HG03108 (cell line): ENCODE measurements at regions not wholly inside any gene's neighbourhood (a gene's known extent, or its start where the extent isn't known, plus 50 kb on each side); places are given as distances from the start of the nearest gene placed in this dataset.
"Not testable (repeated sequence)": the region's sequence is repeated elsewhere in the genome, so short reads cannot be mapped to it uniquely, and the experiment has no call there.

Experiments
- ATAC-seq: cut with Tn5 transposase; IDR thresholded peaks from one replicate; pipeline ENCODE4 v1.9.1; 2021; ENCODE audit warnings: moderate library complexity; ENCODE audit not compliant: unreplicated experiment

DNA sequence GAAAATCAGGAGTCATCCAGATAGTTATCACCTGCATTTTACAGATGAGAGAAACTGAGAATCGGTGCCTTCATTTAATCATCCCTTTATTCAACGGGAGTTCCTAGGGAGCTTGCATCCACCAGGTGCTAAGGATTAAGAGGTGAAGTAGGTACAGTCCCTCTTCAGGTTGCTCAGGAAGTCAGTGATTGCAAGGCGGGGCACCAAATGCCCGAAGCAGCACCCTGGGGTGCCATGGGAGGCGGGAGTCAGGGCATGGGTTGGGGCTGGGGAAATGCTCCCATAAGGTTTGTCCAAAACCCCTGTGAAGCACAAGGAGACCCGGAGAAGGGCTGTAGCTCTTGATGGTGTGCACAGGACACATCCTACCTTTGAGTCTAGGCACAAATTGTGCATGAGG, 98.8 kb upstream of the KLF4 start:
- no peak for ATAC-seq

GRCh38 chr9:107587191-107587963, 97.8 kb upstream of the KLF4 start:
- no peak for ATAC-seq

DNA sequence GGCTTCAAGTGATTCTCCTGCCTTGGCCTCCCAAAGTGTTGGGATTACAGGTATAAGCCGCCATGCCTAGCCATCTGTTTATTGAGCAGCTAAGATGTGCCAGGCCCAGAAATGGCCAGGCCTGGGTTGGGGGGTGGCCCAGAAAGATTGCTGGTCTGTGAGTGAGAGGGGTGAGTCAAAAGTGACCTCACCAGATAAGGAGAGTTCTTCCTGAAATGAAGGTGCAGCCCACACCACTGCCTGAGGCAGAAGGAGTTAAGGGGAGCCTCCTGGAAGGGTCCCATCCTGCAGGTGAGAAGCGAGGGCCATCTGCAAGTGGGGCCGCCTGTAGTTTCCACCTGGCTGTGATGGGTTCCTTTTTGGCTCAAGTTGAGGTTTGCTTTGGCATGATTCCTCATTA, 96.9 kb upstream of the KLF4 start:
- ATAC-seq: no peak

GRCh38 chr9:107585465-107585864, 95.9 kb upstream of the KLF4 start:
- ATAC-seq: no peak

DNA sequence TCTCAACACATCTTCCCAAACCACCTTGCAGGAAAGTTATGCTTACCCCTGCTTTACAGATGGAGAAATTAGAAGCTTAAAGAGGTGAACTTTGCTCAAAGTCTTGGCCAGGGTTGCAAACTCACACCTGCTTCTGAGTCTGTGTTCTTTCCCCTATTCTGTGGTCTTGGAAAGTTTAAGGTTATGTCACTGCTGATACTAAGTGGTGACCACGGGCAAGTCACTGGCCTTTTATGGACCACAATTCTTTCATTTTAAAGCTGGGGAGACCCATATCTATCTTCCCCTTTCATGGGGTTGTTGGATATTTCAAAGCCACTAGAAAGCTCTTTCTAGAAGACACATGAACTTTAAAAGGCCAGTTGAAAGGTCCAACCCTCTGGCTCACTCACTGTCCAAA, 95.4 kb upstream of the KLF4 start:
- no peak for ATAC-seq

DNA sequence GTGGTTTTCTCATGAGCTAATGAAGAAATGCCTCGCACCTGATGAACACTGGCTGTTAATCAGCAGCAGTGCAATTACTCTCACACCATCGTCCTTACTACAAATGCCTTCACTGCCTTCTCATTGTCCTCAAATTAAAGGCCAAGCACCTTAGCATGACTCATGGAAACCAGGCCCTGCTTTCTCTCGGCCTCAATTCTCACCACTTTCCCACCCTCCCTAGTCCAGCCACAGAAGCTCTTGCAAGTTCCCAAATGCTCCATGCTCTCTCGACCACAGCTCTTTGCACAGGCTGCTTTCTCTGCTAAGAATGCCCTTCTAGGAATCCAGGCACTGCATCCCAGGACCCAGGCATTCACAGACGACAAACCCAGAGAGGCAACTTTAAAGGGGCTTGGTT, 94.6 kb upstream of the KLF4 start:
- ATAC-seq: no peak

GRCh38 chr9:107577140-107577776, 87.7 kb upstream of the KLF4 start:
- no peak for ATAC-seq

- ATAC-seq: no peak
These were observed 81.6 kb upstream of the KLF4 start for GRCh38 chr9:107571148-107571547.

- ATAC-seq: no peak
These were observed 79.6 kb upstream of the KLF4 start for GRCh38 chr9:107569174-107569573.

DNA sequence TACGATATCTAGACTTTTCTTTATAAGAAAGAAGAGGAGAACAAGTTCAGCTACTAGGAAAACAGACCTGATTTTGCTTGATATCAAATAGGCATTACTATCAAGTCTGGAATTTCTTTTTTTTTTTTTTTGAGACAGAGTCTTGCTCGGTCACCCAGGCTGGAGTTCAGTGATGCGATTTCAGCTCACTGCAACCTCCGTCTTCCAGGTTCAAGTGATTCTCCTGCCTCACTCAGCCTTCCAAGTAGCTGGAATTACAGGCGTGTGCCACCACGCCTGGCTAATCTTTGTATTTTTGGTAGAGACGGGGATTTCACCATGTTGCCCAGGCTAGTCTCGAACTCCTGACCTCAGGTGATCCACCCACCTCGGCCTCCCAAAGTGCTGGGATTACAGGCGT, 78.8 kb upstream of the KLF4 start:
- not testable (repeated sequence) for ATAC-seq

DNA sequence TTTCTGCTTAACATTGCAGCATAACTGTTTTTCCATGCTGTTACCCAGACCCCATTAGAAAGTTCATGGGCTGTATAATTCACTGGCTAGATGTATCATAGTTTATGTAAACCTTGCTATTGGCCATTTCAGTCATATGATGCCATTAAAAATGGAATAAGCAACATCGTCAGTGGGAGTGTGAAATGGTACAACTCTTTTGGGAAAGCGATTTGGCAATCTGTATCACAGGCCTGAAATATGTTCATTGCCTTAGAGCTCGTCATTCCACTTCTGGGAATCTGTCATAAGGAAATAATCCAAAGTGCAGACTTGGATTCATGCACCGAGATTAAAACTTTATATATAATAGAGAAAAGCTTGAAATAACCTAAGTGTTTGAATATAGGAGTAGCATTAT, 77.9 kb upstream of the KLF4 start:
- no peak for ATAC-seq

GRCh38 chr9:107566611-107567061, 77.1 kb upstream of the KLF4 start:
- no peak for ATAC-seq

GRCh38 chr9:107562798-107563197, 73.2 kb upstream of the KLF4 start:
- no peak for ATAC-seq

- ATAC-seq: no peak
These were observed 70.0 kb upstream of the KLF4 start for GRCh38 chr9:107559494-107560086.

GRCh38 chr9:107557236-107557990, 67.8 kb upstream of the KLF4 start:
- no peak for ATAC-seq

GRCh38 chr9:107554636-107555035, 65.1 kb upstream of the KLF4 start:
- ATAC-seq: no peak

- ATAC-seq: no peak
These were observed 59.0 kb upstream of the KLF4 start for GRCh38 chr9:107548298-107549142.

DNA sequence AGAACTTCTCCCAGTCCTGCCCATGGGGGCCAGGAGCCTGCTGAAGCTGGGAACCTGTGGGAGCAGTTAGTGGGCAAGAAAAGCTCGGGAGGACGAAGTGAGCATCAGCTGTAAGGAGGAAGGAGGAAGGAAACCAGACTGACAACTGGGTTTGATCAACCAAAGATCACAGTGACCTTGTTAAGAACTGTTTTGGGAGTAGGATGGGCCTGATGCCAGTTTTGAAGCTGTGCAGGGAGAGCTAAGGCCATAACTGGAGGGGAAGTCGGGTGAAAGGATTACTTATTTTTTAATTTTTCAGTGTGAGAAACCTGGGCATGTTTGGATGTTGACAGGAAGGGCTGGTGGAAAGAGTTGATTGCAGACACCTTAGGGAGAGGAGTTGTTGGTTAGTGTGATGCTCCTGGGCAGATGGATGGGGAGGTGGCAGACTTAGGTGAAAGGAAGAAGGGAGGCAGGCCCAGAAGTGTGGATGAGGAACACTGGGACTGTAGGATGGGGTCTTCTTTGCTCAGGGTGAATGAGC, 58.3 kb upstream of the KLF4 start:
- no peak for ATAC-seq

GRCh38 chr9:107547303-107547702, 57.7 kb upstream of the KLF4 start:
- ATAC-seq: no peak

- ATAC-seq: no peak
These were observed 57.3 kb upstream of the KLF4 start for GRCh38 chr9:107546859-107547258.
